GM23338 (cell line): ENCODE measurements at regions not wholly inside any gene's neighbourhood (a gene's known extent, or its start where the extent isn't known, plus 50 kb on each side); places are given as distances from the start of the nearest gene placed in this dataset.

Experiments
- ATAC-seq: fragments of 200-7000 bp; cut with Tn5 transposase; 3 replicates; pipeline ENCODE4 v1.9.1; 2020
- DNase-seq: peaks from one replicate; pipeline ENCODE4 v3.0.0-alpha.2; 2015; ENCODE audit warnings: low spot score
- H2AFZ ChIP-seq: fragments of 200-600 bp; sonication (generic); 2 replicates; pipeline ENCODE4 v1.8.0; 2016; ENCODE audit warnings: antibody characterized with exemption, mild to moderate bottlenecking, moderate library complexity
- H3F3A ChIP-seq: fragments of 200-600 bp; sonication (generic); replicated peaks from 2 replicates; pipeline ENCODE4 v1.8.0; 2017; ENCODE audit warnings: antibody characterized with exemption, mixed run types, low read depth
- H3K27ac ChIP-seq: fragments of 200-600 bp; sonication (generic); 2 replicates; pipeline ENCODE4 v1.6.1; 2016; ENCODE audit warnings: low read depth
- H3K27me3 ChIP-seq: fragments of 200-600 bp; sonication (generic); 2 replicates; pipeline ENCODE4 v1.8.0; 2016; ENCODE audit warnings: mild to moderate bottlenecking, mixed run types, moderate library complexity; ENCODE audit not compliant: insufficient read depth
- H3K36me3 ChIP-seq: fragments of 200-600 bp; sonication (generic); 2 replicates; pipeline ENCODE4 v1.8.0; 2016; ENCODE audit warnings: mild to moderate bottlenecking; ENCODE audit not compliant: insufficient read depth
- H3K4me1 ChIP-seq: fragments of 200-600 bp; sonication (generic); 2 replicates; pipeline ENCODE4 v1.8.0; 2016; ENCODE audit warnings: mild to moderate bottlenecking, moderate library complexity; ENCODE audit not compliant: insufficient read depth
- H3K4me2 ChIP-seq: fragments of 200-600 bp; sonication (generic); 2 replicates; pipeline ENCODE4 v1.7.1; 2017; ENCODE audit warnings: mixed run types
- H3K4me3 ChIP-seq: fragments of 200-600 bp; sonication (generic); 2 replicates; pipeline ENCODE4 v1.6.1; 2016; ENCODE audit warnings: mixed run types
- H3K79me2 ChIP-seq: fragments of 200-600 bp; sonication (generic); replicated peaks from 2 replicates; pipeline ENCODE4 v1.8.0; 2017; ENCODE audit warnings: mild to moderate bottlenecking; ENCODE audit not compliant: insufficient read depth
- H3K9me2 ChIP-seq: fragments of 200-600 bp; sonication (generic); 2 replicates; pipeline ENCODE4 v1.8.0; 2017; ENCODE audit not compliant: insufficient read depth
- H4K20me1 ChIP-seq: fragments of 200-600 bp; sonication (generic); replicated peaks from 2 replicates; pipeline ENCODE4 v1.8.0; 2017; ENCODE audit warnings: mild to moderate bottlenecking; ENCODE audit not compliant: insufficient read depth
- H3K27ac Mint-ChIP-seq: 2 replicates; pipeline ENCODE4 v1.8.0; 2020; ENCODE audit warnings: inconsistent platforms, mild to moderate bottlenecking, moderate library complexity, mixed read lengths
- H3K27me3 Mint-ChIP-seq: 3 replicates; pipeline ENCODE4 v1.8.0; 2022; ENCODE audit warnings: low read depth, mild to moderate bottlenecking, moderate library complexity, mixed read lengths, inconsistent platforms; ENCODE audit not compliant: insufficient read depth, poor library complexity
- H3K36me3 Mint-ChIP-seq: 3 replicates; pipeline ENCODE4 v1.8.0; 2021; ENCODE audit warnings: low read depth, mild to moderate bottlenecking, inconsistent platforms, moderate library complexity, mixed read lengths
- H3K4me1 Mint-ChIP-seq: 3 replicates; pipeline ENCODE4 v1.8.0; 2020; ENCODE audit warnings: mild to moderate bottlenecking, inconsistent platforms, mixed read lengths
- H3K4me3 Mint-ChIP-seq: 3 replicates; pipeline ENCODE4 v1.8.0; 2021; ENCODE audit warnings: moderate library complexity, mild to moderate bottlenecking, inconsistent platforms, mixed read lengths
- H3K9me3 Mint-ChIP-seq: 3 replicates; pipeline ENCODE4 v1.8.0; 2020; ENCODE audit warnings: moderate library complexity, mild to moderate bottlenecking, inconsistent platforms, mixed read lengths
- CREB1 ChIP-seq: fragments of 250-450 bp; sonication (Bioruptor Pico); IDR thresholded peaks from 2 replicates; pipeline ENCODE4 v1.5.0; 2020; ENCODE audit warnings: low read depth, mild to moderate bottlenecking, moderate library complexity
- CTCF ChIP-seq, 2 experiments: fragments of 200-600 bp in 1 of 2; sonication (generic) in 1 of 2; conservative IDR thresholded peaks; 2 replicates each; pipeline versions ENCODE4 v1.5.1 to v1.6.1; 2016 to 2017; ENCODE audit warnings: antibody characterized with exemption in 2 of 2, low read depth in 2 of 2, mild to moderate bottlenecking in 2 of 2, moderate library complexity in 1 of 2
- ETS1 ChIP-seq: IDR thresholded peaks from 2 replicates; pipeline ENCODE4 v1.6.1; 2016; ENCODE audit warnings: antibody characterized with exemption
- EZH2phosphoT487 ChIP-seq: fragments of 200-600 bp; sonication (generic); IDR thresholded peaks from one replicate; pipeline ENCODE4 v1.8.1; 2018; ENCODE audit warnings: antibody characterized with exemption; ENCODE audit not compliant: unreplicated experiment
- JUNB ChIP-seq: IDR thresholded peaks from one replicate; pipeline ENCODE4 v1.6.1; 2016; ENCODE audit warnings: antibody characterized with exemption; ENCODE audit not compliant: unreplicated experiment
- NANOG ChIP-seq: IDR thresholded peaks from 2 replicates; pipeline ENCODE4 v1.6.1; 2016; ENCODE audit warnings: antibody characterized with exemption, borderline replicate concordance
- REST ChIP-seq: IDR thresholded peaks from one replicate; pipeline ENCODE4 v1.6.1; 2018; ENCODE audit warnings: antibody characterized with exemption; ENCODE audit not compliant: unreplicated experiment
- ZNF114 ChIP-seq: fragments of 250-450 bp; sonication (Bioruptor Pico); IDR thresholded peaks from 2 replicates; pipeline ENCODE4 v1.5.0; 2020; ENCODE audit warnings: mild to moderate bottlenecking, moderate library complexity
- ZNF462 ChIP-seq: fragments of 250-450 bp; sonication (Bioruptor Pico); IDR thresholded peaks from 2 replicates; pipeline ENCODE4 v1.5.0; 2020; ENCODE audit warnings: mild to moderate bottlenecking, moderate library complexity

- TF ChIP-seq ZNF462 (CRISPR knock-in tag) (no peak), JUNB (no peak), CTCF (conservative IDR thresholded peaks at IDR 0.05; ENCODE audit: low read depth in 2 of 2) (no peak), EZH2phosphoT487 (no peak)
These were observed 60.9 kb upstream of the KAT6B start (continued) for GRCh38 chr10:74765465-74765975.

- Mint-ChIP-seq H3K36me3 (no peaks in the 10 kb centered on the region), H3K4me3 (no peak overlapping the region), H3K27ac (no peak overlapping the region), H3K27me3 (peaks cover 7% of the 10 kb centered on the region), H3K4me1 (peaks cover 10% of the 10 kb centered on the region), H3K9me3 (no peaks in the 10 kb centered on the region)
- H3F3A ChIP-seq, result no peaks in the 10 kb centered on the region
- peak overlapping the region; percentile 74; the same call in 1 of the 2 replicates for H2AFZ ChIP-seq
- no peak overlapping the region for H3K4me3 ChIP-seq
- no peaks in the 10 kb centered on the region for H3K27me3 ChIP-seq
- H3K4me1 ChIP-seq, result peaks cover 6% of the 10 kb centered on the region; the same call in 1 of the 2 replicates
- no peaks in the 10 kb centered on the region for H3K79me2 ChIP-seq
- DNase-seq (no peak), ATAC-seq (no peak)
- H3K9me2 ChIP-seq, result no peaks in the 10 kb centered on the region
- no peak overlapping the region for H3K27ac ChIP-seq
- H3K36me3 ChIP-seq, result no peaks in the 10 kb centered on the region
- H3K4me2 ChIP-seq, result no peak overlapping the region
- H4K20me1 ChIP-seq, result no peaks in the 10 kb centered on the region
- no peak for TF ChIP-seq ETS1
- TF ChIP-seq CREB1 (CRISPR knock-in tag), result no peak
- TF ChIP-seq NANOG, result no peak
- no peak for TF ChIP-seq JUNB
- no peak for TF ChIP-seq ZNF114 (CRISPR knock-in tag)
- TF ChIP-seq REST, result no peak
These were observed 59.9 kb upstream of the KAT6B start for GRCh38 chr10:74766501-74766900.
